ENCODE measurements at regions not wholly inside any gene's neighbourhood (a gene's known extent, or its start where the extent isn't known, plus 50 kb on each side); places are given as distances from the start of the nearest gene placed in this dataset.
"Not testable (repeated sequence)": the region's sequence is repeated elsewhere in the genome, so short reads cannot be mapped to it uniquely, and the experiment has no call there.

- DNase-seq = no peak
These were observed 175.6 kb upstream of the THSD7A start for GRCh38 chr7:12007576-12007975.

DNA sequence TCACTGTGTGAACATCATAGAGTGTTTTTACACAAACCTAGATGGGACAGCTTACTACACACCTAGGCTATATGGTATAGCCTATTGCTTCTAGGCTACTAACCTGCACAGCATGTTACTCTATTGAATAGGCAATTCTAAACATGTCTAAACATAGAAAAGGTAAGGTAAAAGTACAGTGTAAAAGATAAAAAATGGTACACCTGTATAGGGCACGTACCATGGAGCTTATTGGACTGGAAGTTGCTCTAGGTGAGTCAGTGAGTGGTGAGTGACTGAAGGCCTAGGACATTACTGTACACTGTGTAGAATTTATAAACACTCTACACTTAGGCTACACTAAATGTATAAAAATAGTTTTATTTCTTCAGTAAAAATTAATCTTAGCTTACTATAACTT lies 182.0 kb upstream of the THSD7A start:
- no peak for DNase-seq

- no peak for DNase-seq
These were observed 184.4 kb upstream of the THSD7A start for GRCh38 chr7:12016439-12016838.

DNA sequence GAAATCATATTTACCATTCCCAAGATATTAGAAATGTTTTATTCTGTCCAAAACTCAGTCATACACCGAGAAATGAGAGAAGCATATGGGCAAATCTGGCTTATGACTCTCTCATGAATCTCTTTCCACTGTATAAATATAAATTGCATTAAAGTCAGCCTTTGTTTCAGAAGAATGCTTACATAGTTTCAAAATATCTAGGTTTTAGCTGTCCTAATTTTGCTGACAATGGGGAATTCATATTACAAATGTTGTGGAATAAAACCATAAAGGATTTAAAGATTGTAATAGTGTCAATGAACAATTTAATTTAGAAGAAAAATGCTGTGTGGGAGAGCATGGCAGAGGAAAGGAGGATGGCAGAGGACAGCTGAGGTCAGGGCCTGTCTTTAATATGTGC lies 185.0 kb upstream of the THSD7A start:
- DNase-seq = no peak

- not testable (repeated sequence) for DNase-seq
These were observed 189.1 kb upstream of the TMEM106B start for GRCh38 chr7:12022011-12022410.

- peak in 1 of 2 experiments; percentile 44 for DNase-seq
These were observed 185.8 kb upstream of the TMEM106B start for GRCh38 chr7:12025246-12025645.

GRCh38 chr7:12028508-12028907 lies 182.6 kb upstream of the TMEM106B start:
- no peak for DNase-seq

DNA sequence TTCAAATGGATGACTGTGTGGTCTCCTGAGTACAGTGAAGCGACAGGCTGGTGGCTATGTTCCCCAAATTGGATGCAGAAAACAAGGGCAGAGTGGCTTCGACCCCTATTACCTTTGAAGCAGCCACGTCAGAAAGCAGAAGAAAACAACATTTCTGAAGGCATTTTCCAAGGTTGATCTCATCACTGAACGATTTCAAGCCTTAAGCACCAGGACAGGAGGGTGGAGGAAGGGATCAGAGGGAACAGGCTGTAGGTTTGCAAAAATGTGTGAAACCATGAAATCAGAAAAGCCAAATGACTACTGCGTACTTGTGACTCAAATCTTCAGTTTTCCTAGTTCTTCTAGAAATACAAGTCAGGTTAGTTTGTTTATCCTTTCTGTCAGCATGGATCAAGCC lies 181.0 kb upstream of the TMEM106B start:
- DNase-seq = no peak

DNA sequence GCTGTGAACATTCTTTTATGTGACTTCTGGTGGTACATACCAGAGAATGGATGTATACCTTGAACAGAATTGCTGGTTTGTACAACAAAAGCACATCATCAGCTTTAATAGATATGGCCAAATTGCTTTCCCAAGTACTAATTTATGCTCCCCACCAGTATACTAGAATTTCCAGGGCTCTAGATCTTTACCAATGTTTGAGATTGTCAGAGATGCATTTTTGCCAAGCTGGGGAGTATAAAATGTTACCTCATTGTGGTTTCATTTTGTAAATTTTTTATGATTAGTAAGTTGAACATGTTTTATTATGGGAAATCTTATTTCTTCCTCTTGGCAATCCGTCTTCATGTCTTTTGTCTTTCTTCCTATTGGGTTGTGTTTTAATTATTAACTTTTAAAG lies 179.9 kb upstream of the TMEM106B start:
- DNase-seq = no peak

GRCh38 chr7:12031638-12032037 lies 179.5 kb upstream of the TMEM106B start:
- no peak for DNase-seq

DNA sequence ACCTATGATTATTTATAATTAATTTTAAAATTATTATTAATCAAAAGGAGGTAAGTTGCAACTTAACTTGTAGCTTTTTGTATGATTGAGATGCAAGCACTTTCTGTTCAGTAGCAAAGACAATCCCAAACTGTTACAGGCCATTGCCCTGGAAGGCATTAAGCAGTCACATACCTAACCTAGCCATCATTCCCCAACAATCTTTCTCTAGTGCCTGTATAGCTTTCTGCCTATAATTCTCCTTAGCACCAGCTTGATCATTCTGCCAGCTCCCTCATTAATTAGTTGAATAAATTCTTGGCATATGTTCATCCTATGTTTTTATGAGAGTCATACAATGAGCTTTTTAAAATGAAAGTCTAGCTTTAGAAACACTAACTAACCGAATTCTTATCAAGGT lies 178.9 kb upstream of the TMEM106B start:
- DNase-seq = no peak

DNA sequence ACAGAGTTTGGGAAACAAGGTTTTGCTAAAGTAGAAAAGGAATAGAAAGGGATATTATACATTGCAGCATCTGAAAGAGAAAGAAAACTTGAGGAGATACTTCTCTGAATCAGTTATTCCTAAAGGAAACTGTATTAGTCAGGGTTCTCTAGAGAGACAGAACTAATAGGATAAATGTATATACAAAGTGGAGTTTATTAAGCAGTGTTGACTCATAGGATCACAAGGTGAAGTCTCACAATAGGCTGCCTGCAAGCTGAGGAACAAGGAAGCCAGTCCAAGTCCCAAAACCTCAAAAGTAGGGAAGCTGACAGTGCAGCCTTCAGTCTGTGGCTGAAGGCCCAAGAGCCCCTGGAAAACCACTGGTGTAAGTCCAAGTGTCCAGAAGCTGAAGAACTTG lies 167.6 kb upstream of the TMEM106B start:
- not testable (repeated sequence) for DNase-seq

DNA sequence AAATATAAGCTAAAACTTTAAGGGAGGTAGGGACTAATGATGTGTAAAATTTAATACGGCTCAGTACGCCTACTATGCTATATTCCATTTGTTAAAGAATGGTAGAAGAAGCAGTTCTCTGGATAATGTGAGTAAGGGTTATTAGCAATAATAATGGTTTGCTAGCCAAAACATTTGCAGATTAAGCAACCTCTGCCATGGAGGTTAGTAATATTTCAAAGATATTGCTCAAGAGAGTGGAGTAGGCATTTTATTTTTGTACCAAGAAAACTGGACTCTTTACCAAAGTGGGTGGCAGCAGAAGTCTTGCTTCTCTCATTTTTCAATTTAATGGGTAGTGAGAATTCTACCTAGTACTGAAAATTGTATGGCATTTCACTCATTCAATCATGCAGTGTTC lies 158.9 kb upstream of the TMEM106B start:
- no peak for DNase-seq

DNA sequence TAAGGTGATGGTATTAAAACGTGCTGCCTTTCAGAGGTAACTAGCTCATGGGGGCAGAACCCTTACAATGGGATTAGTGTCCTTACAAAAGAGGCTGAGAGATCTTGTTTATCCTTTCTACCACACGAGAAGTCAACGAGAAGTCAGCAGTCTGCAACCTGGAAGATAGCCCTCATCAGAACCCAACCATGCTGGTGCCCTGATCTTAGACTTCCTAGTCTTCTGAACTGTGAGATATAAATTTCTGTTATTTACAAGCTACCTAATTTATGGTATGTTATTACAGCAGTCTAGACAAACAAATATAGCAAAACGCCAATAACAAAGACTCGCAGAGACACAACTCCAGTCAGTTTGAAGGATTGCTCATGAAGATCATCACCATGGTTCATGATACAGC lies 157.5 kb upstream of the TMEM106B start:
- no peak for DNase-seq

DNA sequence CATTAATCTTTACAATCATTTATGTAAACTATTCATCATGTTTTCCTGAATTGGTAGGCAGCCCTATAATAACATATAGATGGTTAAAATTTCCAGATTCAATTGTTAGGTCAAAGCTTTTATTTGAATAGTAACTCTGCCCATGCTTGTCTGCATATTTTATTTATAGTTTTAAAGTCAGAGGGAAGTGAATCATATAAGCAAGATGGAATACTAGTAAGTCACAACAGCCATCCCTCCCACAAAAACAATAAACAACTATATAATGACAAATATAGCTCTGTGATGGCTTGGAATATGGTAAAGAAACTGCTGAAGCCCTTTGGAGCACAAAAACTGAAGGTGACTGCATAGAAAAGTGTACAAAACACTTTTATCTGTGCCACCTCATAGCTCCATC lies 156.3 kb upstream of the TMEM106B start:
- no peak for DNase-seq

DNA sequence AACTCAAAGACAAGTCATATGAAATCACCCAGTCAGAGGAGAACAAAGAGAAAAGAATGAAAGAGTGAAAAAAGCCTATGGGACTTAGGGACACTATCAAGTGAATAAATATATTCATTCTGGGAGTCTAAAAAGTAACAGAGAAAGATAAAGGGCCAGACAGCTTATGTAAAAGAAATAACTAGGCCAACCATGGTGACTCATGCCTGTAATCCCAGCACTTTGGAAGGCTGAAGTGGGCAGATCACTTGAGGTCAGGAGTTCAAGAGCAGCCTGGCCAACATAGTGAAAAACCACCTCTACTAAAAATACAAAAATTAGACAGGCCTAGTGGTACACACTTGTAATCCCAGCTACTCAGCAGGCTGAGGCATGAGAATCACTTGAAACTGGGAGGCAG lies 154.7 kb upstream of the TMEM106B start:
- no peak for DNase-seq

- no peak for DNase-seq
These were observed 154.1 kb upstream of the TMEM106B start for GRCh38 chr7:12056977-12057376.

DNA sequence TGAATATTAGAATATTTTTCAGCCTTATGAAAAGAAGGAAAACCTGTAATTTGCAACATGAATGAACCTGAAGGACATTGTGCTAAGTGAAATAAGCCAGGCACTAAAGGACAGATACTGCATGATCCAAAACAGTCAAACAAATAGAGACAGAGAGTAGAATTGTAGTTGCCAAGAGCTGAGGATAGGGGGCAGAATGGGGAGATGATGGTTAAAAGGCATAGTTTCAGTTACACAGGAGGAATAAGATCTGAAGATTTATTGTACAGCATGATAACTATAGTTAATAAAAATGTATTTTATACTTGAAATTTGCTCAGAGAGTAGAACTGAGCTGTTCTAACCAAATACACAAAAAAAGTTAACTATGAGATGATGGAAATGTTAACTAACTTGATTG lies 149.0 kb upstream of the TMEM106B start:
- no peak for DNase-seq

- DNase-seq = no peak
These were observed 146.4 kb upstream of the TMEM106B start for GRCh38 chr7:12064586-12065127.

- DNase-seq = no peak
These were observed 145.1 kb upstream of the TMEM106B start for GRCh38 chr7:12066004-12066403.

DNA sequence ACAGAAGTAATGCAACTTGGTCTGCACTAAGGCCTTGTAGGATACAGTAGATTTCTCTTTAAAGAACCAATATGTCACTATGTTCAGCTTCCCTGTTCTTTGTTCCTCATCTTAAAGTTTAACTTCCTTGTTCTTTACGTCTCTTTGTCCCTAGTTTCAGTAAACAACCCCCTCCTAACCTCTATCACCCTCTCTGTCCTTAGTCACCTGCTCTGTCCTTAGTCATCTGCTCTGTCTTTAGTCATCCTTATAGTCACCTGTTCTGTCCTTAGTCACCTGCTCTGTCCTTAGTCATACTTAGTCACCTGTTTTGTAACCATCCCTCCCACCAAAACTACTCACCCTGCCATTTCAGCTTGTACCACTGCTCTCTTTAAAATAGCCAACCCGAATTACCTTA lies 144.6 kb upstream of the TMEM106B start:
- DNase-seq = no peak

DNA sequence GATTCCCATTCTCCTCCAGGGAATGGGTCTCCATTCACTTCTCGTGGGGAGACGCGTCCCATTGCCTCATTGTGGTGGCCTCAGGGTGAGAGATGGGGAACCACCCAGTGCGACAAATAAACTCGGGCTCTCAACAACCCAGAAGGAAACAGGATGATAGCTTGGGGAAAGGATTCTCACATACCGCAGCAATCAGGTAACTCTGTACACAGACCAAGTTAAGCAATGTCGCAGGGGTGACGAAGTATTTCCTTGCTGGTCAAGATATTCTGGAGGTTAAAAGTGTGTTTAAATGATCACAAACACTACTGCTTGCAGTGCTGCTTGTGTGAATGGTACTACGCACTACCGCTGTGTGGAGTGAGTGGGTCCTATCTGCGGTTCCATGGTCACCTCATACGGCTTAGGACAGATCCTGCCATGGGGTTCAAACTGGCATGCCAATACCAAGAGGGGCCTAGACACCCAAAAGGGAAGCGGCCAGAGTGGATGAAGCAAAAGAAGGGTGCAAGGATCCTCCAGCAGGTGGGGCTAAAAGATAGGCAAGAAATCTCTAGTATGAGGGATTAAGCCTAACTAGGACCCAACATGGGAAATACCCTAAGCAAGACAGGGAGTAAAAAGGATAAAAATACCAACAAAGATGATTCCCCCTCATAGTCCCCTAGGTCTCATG lies 143.8 kb upstream of the TMEM106B start:
- DNase-seq = peak; percentile 71 to 77

- DNase-seq = no peak
These were observed 141.3 kb upstream of the TMEM106B start for GRCh38 chr7:12069757-12070156.

DNA sequence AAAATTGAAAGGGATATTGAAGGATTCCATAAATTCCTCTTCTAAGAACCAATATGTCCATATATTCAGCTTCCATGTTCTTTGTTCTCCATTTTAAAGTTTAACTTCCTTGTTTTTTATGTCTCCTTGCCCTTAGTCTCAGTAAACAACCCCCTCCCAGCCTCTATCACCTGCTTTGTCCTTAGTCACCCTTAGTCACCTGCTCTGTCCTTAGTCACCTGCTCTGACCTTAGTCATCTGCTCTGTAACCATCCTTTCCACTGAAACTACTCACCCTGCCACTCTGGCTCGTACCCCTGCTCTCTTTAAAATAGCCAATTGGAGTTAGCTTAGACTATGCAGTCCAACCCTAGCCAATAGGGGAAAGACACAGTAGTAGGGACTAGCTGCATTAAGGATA lies 136.2 kb upstream of the TMEM106B start:
- DNase-seq = no peak

- DNase-seq = no peak
These were observed 131.1 kb upstream of the TMEM106B start for GRCh38 chr7:12080006-12080405.
